NCI-H1048 (cell line): ENCODE measurements at regions not wholly inside any gene's neighbourhood (a gene's known extent, or its start where the extent isn't known, plus 50 kb on each side); places are given as distances from the start of the nearest gene placed in this dataset.
"Not testable (repeated sequence)": the region's sequence is repeated elsewhere in the genome, so short reads cannot be mapped to it uniquely, and the experiment has no call there.

Experiments
- DNase-seq: peaks from one replicate; lab custom pipeline; 2025; lab: John Stamatoyannopoulos, UW

DNA sequence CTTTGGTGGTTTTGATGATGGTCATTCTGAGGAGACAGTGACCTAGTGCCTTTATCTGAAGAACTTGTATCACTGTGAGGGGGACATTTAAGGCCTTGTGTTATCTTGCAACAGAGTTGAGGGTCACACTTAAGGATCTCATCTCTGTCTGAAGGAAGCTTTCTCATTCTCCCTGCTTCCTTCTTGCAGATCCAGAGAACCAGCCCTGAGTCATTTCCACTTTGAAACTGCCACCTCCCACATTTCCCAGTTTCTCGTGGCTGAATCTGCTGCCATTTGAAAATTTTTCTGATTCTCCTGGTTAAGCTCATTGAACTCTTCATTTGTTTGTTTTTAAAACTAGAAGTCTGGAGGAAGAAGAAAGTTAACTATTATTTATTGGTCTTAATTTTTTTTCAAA is 190.2 kb upstream of the CDH11 start:
- DNase-seq = no peak

DNA sequence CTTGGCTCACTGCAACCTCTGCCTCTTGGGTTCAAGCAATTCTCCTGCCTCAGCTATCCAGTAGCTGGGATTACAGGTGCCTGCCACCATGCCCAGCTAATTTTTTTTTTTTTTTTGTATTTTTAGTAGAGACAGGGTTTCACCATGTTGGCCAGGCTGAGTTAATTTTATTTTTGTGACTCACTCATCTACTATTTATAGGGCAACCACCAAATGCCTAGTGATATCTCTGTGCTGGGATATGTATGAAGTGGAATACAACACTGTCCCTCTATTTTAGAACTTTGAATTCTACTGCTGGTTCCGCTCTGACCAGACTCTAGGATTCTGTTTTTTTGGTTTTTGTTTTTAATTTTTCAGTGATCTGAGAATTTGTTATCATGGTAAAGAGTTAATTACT is 188.6 kb upstream of the CDH11 start:
- not testable (repeated sequence) for DNase-seq

- DNase-seq = no peak
Measured at GRCh38 chr16:65309354-65309753, 187.5 kb upstream of the CDH11 start.

DNA sequence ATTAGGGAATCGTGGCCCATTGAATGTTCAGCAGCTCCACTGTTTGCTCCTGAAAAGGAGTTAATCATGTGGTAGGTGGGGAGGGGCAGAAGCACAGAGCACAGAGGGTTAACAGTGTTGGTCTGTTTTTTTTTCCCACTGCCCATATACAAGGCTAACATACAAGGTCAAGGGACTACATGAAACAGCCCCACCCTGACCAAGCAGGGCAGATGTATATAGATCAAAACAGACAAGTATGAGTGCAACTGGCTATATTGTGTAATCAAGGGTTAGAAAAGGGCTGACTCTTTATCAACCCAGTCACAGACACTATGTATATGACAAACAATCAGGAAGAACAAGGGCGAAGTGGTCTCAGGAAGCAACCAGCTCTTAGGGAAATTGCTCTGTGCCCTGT is 186.6 kb upstream of the CDH11 start:
- no peak for DNase-seq

DNA sequence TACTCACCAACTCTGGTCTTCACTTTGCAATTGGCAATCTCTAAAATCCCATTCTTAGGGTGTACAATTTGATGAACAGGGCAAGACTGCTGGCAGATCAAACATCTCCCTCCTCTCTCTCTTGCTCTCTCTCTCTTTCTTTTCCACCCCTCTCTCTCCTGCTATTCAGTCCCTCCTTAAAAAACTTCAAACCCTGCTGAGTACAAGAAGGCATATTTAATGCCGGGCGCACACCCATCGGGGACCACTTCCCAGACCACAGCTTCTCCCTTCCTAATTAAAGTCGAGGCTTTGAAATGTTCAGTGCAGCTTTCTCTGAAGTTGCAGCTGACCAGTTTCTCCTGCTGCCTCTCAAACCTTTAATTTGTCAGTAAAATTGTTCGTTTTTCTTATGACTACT is 185.4 kb upstream of the CDH11 start:
- no peak for DNase-seq

- no peak for DNase-seq
Measured at GRCh38 chr16:65306722-65307121, 184.9 kb upstream of the CDH11 start.

DNA sequence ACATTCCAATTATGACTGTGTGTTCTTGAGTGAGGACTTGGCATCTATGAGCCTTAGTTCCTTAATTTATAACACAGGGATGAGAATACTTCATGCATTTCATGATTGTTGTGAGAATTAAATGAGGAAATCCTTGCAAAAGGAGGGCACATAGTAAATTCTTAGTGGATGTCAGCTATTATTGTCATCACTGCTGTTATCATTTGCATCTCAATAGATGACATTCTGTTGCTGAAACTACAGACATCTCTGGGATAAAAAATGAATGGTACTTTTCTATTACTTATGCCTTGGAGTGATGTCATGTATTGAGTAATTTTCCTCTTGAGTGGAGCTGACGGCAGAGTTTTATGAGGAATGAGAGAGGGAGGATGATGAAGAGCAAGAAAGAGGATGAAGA is 184.4 kb upstream of the CDH11 start:
- no peak for DNase-seq

DNA sequence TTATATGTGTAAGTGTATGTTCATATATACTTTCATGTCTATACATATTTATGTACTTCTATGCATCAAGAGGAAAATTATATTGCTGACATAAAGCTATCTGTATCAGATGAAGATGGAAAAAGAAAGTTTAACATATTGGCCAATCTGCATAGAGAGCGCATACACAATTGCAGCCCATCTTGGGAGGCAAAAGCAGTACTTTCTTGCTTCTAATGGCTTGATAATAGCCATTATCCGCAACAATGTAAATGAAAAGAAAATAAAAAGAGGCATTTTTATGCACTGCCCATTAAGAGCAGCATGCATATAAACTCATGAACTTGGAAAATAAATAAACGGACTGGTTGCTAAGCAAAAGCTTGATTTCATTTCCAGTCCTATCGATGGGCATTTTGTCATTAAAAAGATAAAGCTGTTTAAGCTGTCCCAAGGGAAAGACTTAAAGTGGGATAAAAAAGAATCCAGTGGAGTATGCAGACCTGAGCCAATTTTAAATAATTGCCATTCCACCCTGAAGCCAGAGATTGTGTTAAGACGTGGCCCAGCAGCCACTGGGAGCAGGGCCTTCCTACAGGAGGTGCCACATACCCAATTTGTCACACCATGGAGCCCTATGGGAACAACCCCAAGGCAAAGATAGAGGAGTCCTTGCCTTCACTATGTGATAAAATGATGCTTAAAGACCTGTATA is 183.6 kb upstream of the CDH11 start:
- no peak for DNase-seq

DNA sequence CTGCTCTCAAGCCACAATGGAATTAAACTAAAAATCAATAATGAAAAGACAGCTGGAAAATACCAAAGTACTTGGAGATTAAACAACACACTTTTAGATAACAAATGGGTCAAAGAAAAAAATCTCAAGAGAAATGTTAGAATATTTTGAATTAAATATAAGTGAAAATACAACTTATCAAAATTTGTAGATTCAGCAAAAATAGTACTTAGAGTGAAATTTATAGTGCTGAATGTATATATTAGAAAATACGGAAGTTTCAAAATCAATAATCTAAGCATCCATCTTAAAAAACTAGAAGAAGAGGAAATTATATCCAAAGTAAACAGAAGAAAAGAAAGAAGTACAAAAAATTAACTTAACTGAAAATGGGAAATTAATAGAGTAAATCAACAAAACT is 179.2 kb upstream of the CDH11 start:
- DNase-seq = no peak

DNA sequence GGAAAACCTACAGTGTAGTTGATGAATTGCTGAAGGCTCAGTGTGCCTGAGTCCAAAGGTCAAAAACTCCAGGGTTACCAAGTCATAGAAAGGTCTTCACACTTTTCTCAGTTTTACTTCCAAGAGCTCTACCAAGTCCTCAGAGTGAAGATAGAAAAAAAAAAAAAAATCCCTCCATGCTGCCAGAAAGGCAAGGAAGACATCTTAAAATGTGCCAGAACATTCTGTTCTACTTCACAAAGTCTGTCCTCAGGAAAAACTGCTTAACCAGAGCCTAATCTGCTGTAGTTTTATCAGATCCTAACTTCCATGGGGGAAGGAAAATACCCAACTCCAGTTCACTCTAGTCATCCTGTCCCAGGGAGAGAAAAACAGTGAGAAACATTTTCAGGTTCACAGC is 175.6 kb upstream of the CDH11 start:
- DNase-seq = no peak

GRCh38 chr16:65295527-65295926 is 173.7 kb upstream of the CDH11 start:
- DNase-seq = no peak

DNA sequence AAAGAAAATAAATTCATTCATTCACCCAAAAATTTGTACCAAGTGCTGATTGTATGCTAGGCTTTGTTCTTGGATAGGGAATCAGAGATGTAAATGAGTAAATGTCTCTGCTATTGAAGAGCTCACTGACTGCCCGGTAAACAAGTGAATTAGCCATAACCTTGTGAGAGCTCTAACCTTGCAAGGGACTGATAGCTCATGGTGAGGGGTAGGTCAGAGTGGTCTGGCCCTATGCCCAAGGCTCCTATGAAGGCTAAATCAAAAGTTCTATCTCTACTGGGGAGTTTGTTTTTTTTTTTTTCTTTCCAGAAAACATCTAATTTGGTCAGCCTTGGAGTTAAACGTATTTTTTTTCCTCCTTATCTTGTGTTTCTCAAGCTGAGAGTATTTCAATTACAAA is 172.8 kb upstream of the CDH11 start:
- no peak for DNase-seq

- no peak for DNase-seq
Measured at GRCh38 chr16:65294165-65294564, 172.3 kb upstream of the CDH11 start.

DNA sequence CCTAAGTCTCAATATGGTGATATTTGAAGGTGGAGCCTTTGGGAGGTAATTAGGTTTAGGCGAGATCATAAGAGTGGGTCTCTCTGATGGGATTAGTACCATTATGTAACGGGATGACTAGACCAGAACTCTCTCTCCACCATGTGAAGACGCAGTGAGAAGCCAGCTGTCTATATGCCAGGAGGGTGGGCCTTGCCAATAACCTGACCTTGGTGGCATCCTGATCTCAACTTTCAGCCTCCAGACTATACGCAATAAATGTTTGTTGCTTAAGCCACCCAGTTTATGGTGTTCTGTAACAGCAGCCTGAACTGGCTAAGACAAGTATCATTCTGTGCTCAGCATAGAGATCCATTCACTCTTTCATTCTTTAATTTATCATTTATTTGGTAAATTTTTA is 167.2 kb upstream of the CDH11 start:
- no peak for DNase-seq

- DNase-seq = no peak
Measured at GRCh38 chr16:65287307-65287706, 165.4 kb upstream of the CDH11 start.

- DNase-seq = no peak
Measured at GRCh38 chr16:65285128-65286048, 163.5 kb upstream of the CDH11 start.

GRCh38 chr16:65284626-65285025 is 162.8 kb upstream of the CDH11 start:
- no peak for DNase-seq

DNA sequence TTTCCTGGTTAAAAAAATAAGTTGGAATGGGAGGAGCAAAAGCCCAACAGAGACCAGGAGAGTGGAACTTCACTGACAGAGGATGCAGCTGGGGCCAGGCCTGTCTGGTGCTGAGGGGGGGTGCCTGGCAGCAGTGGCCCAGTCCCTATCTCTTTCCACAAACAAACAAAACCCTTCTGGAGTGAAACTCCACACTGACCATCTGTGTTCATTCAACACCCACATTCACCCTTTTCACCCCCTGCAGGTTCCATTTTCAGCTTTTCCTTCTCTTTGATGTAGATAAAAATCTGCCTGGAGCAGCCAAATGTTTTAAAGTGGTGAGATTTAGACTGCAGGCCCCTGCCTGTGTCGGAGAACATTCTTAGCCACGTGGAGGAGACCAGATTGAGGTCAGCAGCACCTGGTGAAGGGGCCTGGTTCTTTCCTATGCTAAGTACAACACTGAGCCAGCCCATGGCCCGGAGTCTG is 161.4 kb upstream of the CDH11 start:
- DNase-seq = no peak

DNA sequence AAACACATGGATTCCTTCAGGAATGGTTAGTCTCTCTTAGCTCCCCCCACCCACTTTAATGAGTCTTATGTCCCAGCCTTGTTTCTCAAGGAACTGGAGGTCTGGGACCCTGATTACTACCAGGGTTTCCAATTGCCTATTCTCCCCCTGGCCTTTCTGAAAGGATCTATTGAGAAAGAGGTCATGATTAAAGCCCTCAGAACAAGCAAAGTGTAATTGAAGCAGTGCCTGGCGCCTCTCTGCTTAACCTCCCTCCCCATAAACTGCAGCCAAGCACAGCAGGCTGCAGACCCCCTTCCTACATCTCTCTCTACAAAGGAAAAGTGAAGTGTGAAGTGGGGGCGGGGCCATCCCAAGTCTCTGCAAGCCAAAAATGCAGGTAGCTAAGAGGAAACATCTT is 159.7 kb upstream of the CDH11 start:
- no peak for DNase-seq

DNA sequence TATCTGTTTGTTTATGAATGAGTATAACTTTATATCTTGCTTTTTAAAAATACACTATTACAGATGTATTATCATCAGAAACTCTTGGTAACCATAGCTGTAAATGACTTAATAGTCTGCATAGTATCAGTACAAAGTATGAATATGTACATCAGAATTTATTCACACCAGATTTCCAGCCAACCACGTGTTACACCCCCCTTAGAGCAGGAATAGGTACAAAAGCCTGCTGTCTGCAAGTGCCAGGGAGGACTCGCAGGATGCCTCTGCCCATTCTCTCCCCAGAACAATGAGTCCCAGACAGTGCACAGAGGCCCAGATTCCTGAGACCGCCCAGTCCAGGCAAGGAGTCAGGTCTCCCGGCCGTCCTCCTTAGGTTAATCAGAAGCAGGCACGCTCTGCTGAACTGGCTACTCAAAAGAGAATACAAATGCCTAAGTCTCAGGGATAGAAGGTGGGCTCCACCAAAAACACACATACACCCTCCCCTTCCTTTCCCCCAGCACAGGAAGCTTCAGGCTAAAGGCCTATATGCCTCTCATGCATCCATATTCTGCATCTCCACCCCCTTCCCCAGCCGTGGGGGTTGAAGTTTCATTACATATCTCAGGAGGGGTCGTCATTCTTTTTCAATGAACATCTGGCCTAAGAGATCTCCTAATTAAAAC is 159.1 kb upstream of the CDH11 start:
- no peak for DNase-seq

- DNase-seq = no peak
Measured at GRCh38 chr16:65279576-65279975, 157.7 kb upstream of the CDH11 start.

- no peak for DNase-seq
Measured at GRCh38 chr16:65278874-65279273, 157.0 kb upstream of the CDH11 start.

DNA sequence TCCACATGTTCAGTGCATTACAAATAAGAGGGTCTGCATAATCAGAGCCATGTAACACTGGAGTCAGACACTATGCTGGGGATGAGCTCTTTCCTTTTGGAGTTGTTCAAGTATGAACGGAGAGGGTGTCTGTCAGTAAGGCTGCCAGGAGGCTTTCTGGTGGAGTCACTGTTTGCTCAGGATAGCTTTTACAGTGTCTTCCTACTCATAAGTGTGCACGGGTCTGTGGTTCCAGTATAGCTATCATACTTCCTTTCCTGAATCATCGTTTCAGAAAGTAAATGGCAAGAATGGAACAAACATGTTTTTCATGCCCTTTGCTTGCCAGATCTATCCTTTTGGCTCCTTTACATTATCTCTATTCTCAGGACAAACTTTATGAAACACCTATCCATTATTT is 152.7 kb upstream of the CDH11 start:
- DNase-seq = no peak
